OCI-LY3 (cell line): ENCODE measurements at regions not wholly inside any gene's neighbourhood (a gene's known extent, or its start where the extent isn't known, plus 50 kb on each side); places are given as distances from the start of the nearest gene placed in this dataset.

Source experiments
- CTCF ChIP-seq: fragments of 200-600, 300-600 bp; sonication (generic); IDR thresholded peaks from 2 replicates; pipeline ENCODE4 v1.5.1; 2014; ENCODE audit warnings: antibody characterized with exemption, low read length, low read depth
- EZH2phosphoT487 ChIP-seq: fragments of 200-600 bp; shearing (Covaris generic); IDR thresholded peaks from 2 replicates; pipeline ENCODE4 v1.6.1; 2018; ENCODE audit warnings: antibody characterized with exemption, mixed run types, low read depth

GRCh38 chr9:1890201-1890600 lies 124.9 kb upstream of the SMARCA2 start:
- TF ChIP-seq CTCF (no peak), EZH2phosphoT487 (no peak)
